HG02678 (cell line): ENCODE measurements at regions not wholly inside any gene's neighbourhood (a gene's known extent, or its start where the extent isn't known, plus 50 kb on each side); places are given as distances from the start of the nearest gene placed in this dataset.

Experiments
- ATAC-seq: cut with Tn5 transposase; IDR thresholded peaks from one replicate; pipeline ENCODE4 v1.9.1; 2021; ENCODE audit warnings: mild to moderate bottlenecking, moderate library complexity; ENCODE audit not compliant: unreplicated experiment

DNA sequence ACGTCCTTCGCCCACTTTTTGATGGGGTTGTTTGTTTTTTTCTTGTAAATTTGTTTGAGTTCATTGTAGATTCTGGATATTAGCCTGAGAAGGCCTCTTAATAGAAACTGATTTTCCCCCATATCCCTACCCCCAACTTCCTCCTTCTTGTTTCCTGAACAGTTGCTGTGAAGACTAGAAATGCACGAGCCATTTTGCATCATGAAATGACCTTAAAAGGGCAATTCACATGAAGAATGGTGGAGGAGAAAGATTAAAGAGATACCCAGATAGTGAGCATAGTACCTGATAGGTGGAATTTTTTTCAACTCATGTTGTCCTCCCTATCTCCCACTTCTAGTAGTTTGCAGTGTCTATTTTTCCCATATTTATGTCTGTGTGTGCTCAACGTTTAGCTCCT, 55.2 kb upstream of the KCNH8 start:
- no peak for ATAC-seq

GRCh38 chr3:19077388-19077787, 70.9 kb upstream of the KCNH8 start:
- no peak for ATAC-seq

- no peak for ATAC-seq
Measured at GRCh38 chr3:19075037-19075436, 73.3 kb upstream of the KCNH8 start.

DNA sequence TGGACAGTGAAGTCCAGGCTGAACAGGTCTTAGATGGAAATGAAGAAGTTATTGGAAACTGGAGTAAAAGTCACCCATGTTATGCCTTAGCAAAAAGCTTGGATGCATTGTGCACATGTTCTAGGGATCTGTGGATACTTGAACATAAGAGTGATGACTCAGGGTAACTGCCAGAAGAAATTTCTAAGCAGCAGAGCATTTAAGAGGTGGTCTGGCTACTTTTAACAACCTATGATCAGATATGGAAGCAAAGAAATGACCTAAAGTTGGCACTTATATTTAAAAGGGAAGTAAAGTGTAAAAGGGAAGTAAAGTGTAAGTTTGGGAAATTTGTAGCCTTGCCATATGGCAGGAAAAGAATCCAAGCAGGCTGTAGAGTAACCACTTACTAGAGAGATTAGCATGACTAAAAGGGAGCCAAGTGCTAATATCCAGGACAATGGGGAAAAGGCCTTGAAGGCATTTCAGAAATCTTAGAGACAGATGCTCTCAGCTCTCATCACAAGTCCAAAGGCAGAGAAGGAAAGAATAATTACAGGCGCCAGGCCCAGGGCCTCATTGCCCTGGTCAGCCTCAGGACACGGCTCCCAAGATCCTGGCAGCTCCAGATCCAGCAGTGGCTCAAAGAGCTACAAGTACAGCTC, 73.9 kb upstream of the KCNH8 start:
- ATAC-seq: no peak

DNA sequence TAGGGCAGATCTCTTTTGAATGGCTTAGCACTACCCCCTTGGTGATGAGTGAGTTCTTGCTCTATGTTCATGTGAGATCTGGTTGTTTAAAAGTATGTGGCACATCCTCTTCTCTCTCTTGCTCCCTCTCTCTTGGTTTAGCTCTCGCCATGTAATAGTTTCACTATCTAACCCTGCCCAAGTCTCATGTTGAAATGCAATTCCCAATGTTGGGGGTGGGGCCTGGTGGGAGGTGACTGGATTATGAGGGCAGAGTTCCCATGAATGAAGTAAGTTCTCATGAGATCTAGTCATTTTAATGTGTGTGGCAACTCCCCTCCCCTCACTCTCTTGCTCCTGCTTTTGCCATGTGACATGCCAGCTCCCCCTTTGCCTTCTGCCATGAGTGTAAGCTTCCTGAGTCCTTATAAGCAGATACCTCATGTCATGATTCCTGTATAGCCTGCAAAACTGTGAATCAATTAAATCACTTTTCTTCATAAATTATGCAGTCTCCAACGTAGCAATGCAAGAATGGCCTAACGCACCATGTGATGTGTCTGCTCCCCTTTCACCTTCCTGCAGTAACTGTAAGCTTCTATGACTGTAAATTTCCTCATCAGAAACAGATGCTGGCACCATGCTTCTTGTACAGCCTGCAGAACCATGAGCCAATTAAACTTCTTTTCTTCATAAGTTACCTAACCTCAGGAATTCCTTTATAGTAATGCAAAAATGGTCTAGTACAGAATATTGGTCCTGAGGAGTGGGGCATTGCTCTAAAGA, 74.8 kb upstream of the KCNH8 start:
- ATAC-seq: no peak

GRCh38 chr3:19070325-19070724, 78.0 kb upstream of the KCNH8 start:
- ATAC-seq: no peak

DNA sequence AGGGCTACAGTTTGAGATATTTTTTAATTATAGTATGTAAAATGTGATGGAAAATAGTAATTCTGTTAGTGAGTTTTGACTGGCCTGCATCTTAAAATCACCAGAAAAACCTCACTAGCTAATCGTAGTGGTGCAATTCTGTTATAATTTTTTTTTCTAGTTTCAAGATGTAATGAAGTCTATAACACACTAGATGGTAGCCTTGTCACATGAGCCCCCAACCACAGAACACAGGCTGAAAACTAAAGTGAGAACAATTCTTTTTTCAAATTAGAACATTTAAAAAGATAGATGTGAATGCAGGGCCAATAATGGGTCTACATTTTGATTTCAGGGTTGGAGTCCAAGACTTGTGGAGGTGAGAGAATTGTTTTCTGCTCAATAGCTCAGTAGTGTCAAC, 83.3 kb upstream of the KCNH8 start:
- ATAC-seq: no peak

DNA sequence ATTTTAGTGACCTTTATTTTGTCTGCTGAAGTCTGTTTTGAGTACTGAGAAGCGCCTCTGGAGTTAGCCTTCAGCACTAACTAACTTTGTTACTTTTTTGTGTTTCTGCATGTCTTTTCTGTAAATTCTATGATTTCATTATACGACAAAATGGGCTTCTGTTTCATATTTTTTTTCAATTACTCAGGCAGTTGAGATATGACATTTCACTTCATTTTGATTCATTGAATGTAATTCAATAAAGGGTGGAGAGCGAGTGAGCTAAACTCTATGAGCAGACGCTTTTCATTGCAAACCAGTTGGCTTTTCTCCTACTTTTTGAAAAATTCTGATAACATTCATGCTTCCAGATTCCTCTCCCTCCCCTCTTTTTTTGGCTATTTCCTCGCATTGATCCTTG, 84.4 kb upstream of the KCNH8 start:
- ATAC-seq: no peak

DNA sequence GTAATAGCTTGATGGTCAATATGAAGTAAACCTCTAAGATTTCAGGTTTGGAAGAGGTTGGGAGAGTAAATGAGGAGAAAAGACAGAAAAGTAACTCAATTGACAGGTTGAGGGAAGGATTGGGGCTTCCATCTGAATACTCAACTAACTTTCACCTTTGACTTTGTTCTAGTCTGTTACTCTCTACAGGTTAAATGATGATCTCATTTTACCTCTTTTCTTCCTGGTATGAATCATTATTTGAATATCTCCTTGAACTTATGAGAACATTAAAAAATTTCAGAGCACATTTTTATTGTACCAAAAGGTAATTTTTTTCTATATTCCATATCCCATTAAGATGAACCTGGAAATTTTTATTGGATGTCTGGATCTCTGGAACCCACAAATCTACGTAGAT, 87.9 kb upstream of the KCNH8 start:
- no peak for ATAC-seq

DNA sequence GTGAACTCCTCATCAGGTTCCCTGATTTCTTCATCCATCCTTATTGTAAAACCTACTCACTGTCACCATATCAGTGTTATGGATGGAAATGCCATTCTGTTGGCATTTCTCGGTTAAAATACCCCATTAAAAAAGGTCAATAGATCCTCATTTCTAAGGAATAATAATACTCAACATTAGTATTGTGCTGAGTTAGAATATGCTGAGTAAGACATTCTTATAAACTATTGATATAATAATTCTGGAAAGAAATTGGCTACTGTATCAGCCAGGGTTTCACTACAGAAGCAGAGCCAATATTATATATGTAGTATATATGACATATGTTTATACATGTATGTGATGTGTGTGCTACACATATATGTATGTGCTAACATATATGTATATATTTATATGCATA, 95.4 kb upstream of the KCNH8 start:
- ATAC-seq: no peak

GRCh38 chr3:19046440-19046839, 101.9 kb upstream of the KCNH8 start:
- ATAC-seq: no peak

- ATAC-seq: no peak
Measured at GRCh38 chr3:19030522-19030839, 117.8 kb upstream of the KCNH8 start.

- no peak for ATAC-seq
Measured at GRCh38 chr3:19029837-19030521, 118.3 kb upstream of the KCNH8 start.

DNA sequence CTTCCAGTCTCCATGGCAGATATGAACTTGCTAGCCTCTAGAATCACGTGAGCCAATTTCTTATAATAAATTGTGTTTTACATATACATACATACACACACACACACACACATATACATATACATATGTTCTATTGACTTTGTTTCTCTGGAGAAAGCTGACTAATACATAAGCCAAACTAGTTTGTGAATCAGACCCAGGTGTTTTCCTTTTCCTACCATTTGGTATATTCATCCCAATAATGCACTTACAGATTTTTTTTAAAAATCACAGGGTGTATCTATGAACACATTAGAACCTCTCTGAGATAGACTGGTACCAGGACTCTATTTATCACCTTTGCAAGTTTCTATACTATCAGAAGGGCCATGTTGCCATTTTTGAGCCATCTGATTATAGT, 122.9 kb upstream of the KCNH8 start:
- no peak for ATAC-seq

- ATAC-seq: no peak
Measured at GRCh38 chr3:19022546-19022945, 125.8 kb upstream of the KCNH8 start.

DNA sequence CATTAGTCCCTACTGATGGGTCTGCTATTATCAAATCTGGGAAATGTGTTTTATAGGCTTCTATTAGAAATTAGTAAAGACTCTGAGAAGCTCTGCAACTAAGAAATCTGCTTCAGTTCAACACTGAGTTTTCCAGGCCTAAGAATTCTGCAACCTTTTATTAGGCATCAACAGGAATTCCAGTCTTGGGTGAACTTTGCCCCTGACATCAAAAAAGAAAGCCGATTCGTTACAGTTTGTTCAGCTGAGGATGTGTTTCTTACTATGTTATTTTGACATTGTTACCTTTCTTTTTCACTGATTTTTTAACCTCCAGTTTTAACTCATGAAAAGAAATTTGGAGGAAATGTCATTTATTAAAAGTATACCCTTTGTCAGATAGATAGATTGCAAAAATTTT, 131.5 kb upstream of the KCNH8 start:
- ATAC-seq: no peak

- ATAC-seq: no peak
Measured at GRCh38 chr3:19013879-19014278, 134.4 kb upstream of the KCNH8 start.

- no peak for ATAC-seq
Measured at GRCh38 chr3:19012846-19013245, 135.5 kb upstream of the KCNH8 start.

DNA sequence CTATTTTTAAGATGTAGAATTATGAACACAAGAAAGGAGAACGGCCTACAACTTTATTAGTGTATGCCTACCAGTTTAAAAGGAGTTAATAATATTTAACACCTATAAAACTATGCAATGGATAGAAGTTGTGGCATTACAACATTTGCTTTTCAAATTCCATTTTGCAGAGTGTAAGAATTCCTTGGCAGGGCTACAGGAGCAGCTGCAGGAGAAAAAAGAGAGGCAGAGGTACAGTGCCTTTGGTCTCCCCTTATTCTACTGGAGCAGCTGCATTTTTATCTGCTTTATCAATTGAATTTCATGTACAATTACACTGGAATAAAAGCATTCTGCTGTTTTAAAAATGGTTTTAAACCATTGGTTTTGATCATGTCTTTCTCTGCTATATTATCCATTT, 145.7 kb upstream of the KCNH8 start:
- ATAC-seq: no peak

DNA sequence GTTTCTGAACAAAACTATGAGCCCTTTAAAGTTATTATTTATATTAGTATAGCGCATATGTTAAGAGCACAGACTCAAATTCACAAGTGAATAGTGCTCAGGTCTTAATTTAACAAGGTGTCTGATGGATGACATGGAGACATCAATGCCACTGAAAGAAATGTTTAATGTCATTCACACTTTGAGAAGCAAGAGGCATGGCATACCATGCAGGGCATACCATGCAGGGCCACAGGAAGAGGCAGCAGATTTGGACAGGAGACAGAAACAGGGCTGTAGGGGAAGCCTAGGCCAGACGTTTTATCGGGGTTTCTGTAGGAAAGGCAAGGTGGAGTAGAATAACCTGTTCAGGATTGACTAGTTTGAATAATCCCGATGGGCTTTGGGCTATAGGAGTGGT, 150.2 kb upstream of the KCNH8 start:
- no peak for ATAC-seq

DNA sequence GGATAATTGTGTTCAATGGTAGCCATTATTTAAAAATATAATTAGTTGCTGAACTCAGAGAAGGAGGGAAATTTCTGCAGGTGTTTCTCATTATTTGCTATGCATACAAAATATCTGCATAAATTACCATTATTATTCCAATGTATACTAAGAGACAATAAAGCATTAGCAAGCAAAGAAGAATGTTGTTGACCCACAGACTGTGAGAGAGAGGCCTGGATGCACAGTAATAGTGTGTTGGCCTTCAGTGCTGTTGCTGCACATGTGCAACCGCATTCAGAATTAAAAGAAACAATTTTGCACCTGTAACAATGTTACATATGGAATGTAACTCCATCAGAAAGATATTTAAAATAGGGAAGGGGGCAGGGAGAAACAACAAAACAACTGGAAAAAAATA, 155.6 kb upstream of the KCNH8 start:
- no peak for ATAC-seq

DNA sequence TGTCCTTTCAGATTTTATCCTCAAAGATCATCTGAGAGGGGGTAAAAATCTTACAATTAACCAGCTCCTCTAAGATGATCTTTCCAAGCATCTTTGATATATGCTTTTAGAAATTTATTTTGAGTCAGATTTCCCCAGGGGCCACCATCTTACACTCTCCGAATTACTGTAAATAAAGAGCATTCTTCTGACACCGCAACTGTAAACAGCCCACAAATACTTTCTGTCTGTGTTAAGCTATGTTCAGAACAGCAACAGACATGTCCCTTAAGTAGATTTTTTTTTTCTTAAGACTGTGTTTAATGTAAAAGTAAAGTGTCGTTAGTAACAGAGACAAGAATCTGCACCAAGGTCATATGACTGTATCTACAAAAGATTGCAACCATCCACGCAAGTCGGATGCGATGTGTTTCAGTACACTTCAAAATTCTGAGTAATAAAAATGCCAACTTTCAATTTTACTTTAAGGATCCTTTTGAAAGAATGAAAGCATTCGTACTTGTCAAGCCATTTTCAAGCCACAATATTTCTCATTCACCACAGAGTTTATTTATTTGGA, 159.0 kb upstream of the KCNH8 start:
- no peak for ATAC-seq
